ENCODE measurements at regions not wholly inside any gene's neighbourhood (a gene's known extent, or its start where the extent isn't known, plus 50 kb on each side); places are given as distances from the start of the nearest gene placed in this dataset.

DNA sequence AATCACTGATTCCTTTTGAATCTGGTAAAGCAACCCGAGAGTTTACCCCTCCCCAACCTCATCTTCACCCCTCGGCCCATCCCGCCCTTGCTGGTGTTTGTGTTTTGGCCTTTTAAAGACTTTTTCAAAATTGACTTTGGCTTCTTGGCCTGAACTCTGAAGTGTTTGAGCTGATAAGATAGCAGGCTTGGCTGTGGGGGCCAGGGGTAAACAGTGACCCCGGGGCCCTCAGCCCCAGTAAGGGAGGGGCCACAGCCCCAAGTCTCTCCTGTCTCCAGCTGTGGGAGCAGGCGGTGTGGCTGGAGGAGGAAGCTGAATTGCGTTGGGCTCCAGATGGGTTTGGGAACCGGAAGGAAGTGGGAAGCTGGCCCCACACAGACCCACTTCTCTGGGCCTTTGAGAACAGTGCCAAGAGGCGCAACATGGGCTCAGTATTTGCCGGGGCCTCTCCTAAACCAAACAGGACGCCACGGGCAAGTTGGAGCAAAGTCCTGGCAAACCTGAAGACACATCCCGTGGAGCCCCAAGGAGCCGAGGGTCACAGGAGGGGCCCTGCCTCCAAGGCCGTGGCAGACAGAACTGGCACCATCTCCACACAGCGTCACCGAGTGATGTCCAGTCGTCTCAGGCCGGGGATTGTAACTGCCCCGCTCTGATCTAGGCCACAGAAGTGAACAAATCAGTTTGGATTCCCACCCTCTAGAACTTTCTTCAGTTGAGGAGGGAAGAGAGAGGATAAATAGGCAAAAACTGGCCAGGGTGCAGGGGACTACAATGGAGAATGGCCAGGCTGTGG, 54.3 kb upstream of the PTPN1 start:
- ATAC-seq = no peak
- Mint-ChIP-seq H3K9me3 (no peaks in the 10 kb centered on the region), H3K27ac (no peak overlapping the region), H3K4me1 (peaks cover 14% of the 10 kb centered on the region), H3K36me3 (peaks cover 4% of the 10 kb centered on the region), H3K4me3 (no peak overlapping the region)
- DNase-seq (ENCODE audit: low spot score in 2 of 2) = no peak

- ATAC-seq (no peak), DNase-seq (ENCODE audit: low spot score in 2 of 2) (no peak)
- Mint-ChIP-seq H3K4me1 (peaks cover 9% of the 10 kb centered on the region), H3K4me3 (no peak overlapping the region), H3K36me3 (no peaks in the 10 kb centered on the region), H3K9me3 (no peaks in the 10 kb centered on the region), H3K27ac (no peak overlapping the region)
Measured at GRCh38 chr20:50456452-50457324, 53.5 kb upstream of the PTPN1 start.

DNA sequence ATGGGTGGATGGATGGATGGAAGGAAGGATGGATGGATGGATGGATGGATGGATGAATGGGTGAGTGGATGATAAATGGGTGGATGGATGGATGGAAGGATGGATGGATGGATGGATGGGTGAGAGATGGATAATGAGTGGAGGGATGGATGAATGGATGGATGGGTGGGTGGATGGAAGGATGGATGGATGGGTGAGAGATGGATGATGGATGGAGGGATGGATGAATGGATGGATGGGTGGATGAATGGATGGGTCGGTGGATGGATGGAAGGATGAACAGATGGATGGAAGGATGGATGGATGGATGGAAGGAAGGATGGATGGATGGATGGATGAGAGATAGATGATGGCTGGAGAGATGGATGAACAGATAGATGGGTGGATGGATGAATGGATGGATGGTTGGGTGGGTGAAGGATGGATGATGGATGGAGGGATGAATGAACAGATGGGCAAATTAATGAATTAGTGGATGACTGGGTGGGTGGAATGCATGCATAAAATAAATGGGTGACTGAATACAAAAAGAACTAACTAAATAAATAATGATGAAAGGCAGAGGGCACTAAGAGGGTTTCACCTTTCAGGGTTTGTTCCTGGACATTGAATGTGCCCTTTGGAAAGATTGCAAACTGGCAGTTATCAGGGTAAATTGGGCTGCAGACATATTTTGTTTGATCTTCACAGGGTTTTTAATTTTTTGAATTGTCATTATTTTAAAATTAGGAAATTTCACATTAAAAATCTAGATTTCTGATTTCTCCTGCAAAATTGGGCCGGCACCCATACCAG, 50.9 kb upstream of the PTPN1 start:
- no peaks in the 10 kb centered on the region for H3K9me3 Mint-ChIP-seq
- H3K4me3 Mint-ChIP-seq = no peak overlapping the region
- no peaks in the 10 kb centered on the region for H3K36me3 Mint-ChIP-seq
- no peak overlapping the region for H3K27ac Mint-ChIP-seq
- ATAC-seq (no peak), DNase-seq (ENCODE audit: low spot score in 2 of 2) (no peak)
- H3K4me1 Mint-ChIP-seq = peaks cover 8% of the 10 kb centered on the region

GRCh38 chr20:50460115-50460607, 50.0 kb upstream of the PTPN1 start:
- ATAC-seq = no peak

More at GRCh38 chr20:50460115-50460607, 50.0 kb upstream of the PTPN1 start:
- no peaks in the 10 kb centered on the region for H3K9me3 Mint-ChIP-seq
- H3K27ac Mint-ChIP-seq = no peak overlapping the region
- no peak for DNase-seq (ENCODE audit: low spot score in 2 of 2)
- H3K4me1 Mint-ChIP-seq = peaks cover 11% of the 10 kb centered on the region
- H3K36me3 Mint-ChIP-seq = no peaks in the 10 kb centered on the region
- H3K4me3 Mint-ChIP-seq = no peak overlapping the region

Measured in stimulated activated effector memory CD8-positive, alpha-beta T cell treated with anti-CD3 and anti-CD28 coated beads, Interleukin-12 subunit alpha, Interleukin-12 subunit beta, amount 100 ng/mL, for 72 hours (primary cell).